ENCODE measurements at regions not wholly inside any gene's neighbourhood (a gene's known extent, or its start where the extent isn't known, plus 50 kb on each side); places are given as distances from the start of the nearest gene placed in this dataset.

DNA sequence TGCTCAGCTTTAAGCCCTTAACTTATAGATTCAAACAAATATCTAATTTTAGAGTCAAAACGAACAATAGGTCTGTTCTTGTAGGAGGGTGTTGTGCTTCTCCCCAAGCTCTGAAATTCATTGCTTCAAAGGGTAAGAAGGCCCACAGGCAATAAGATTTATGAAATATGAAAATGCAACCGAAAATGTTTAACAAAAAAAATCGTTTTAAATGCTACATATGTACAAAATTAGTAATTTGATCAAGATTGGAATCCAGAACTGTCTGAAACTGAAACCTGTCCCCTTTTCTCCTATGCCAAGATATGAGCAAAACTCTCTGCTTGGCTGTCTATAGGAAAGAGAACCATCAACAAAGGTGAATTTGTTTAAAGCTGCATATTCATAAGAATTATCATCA, 534.3 kb downstream of the PLPP3 start:
- TF ChIP-seq, protein P1, sequence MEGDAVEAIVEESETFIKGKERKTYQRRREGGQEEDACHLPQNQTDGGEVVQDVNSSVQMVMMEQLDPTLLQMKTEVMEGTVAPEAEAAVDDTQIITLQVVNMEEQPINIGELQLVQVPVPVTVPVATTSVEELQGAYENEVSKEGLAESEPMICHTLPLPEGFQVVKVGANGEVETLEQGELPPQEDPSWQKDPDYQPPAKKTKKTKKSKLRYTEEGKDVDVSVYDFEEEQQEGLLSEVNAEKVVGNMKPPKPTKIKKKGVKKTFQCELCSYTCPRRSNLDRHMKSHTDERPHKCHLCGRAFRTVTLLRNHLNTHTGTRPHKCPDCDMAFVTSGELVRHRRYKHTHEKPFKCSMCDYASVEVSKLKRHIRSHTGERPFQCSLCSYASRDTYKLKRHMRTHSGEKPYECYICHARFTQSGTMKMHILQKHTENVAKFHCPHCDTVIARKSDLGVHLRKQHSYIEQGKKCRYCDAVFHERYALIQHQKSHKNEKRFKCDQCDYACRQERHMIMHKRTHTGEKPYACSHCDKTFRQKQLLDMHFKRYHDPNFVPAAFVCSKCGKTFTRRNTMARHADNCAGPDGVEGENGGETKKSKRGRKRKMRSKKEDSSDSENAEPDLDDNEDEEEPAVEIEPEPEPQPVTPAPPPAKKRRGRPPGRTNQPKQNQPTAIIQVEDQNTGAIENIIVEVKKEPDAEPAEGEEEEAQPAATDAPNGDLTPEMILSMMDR (IDR thresholded peaks at IDR 0.05; ENCODE audit: low read length), result no peak
- TF ChIP-seq EZH2 (IDR thresholded peaks at IDR 0.05; ENCODE audit: borderline replicate concordance, low read length), result no peak
